Choroid plexus epithelial cell (primary cell): ENCODE measurements at regions not wholly inside any gene's neighbourhood (a gene's known extent, or its start where the extent isn't known, plus 50 kb on each side); places are given as distances from the start of the nearest gene placed in this dataset.

Experiments
- DNase-seq: peaks from one replicate; pipeline ENCODE4 v3.0.0-alpha.2; 2010; ENCODE audit warnings: low read depth
- H3K4me3 ChIP-seq: 2 replicates; pipeline ENCODE4 v1.5.1; 2011; ENCODE audit warnings: low read depth, mild to moderate bottlenecking, control low read depth, low read length, moderate library complexity
- CTCF ChIP-seq: conservative IDR thresholded peaks from 2 replicates; pipeline ENCODE4 v1.5.1; 2011; ENCODE audit warnings: low read depth, mild to moderate bottlenecking, control low read depth, inconsistent platforms, low read length, moderate library complexity

- peak; percentile 32 for DNase-seq
- no peak overlapping the region for H3K4me3 ChIP-seq
- TF ChIP-seq CTCF = no peak
These were observed 986.3 kb downstream of the TFAP2A start for GRCh38 chr6:9428421-9429172.

- no peak for TF ChIP-seq CTCF
- DNase-seq = no peak
- H3K4me3 ChIP-seq = no peak overlapping the region
These were observed 986.8 kb upstream of the SLC35B3 start for GRCh38 chr6:9422138-9422537.

DNA sequence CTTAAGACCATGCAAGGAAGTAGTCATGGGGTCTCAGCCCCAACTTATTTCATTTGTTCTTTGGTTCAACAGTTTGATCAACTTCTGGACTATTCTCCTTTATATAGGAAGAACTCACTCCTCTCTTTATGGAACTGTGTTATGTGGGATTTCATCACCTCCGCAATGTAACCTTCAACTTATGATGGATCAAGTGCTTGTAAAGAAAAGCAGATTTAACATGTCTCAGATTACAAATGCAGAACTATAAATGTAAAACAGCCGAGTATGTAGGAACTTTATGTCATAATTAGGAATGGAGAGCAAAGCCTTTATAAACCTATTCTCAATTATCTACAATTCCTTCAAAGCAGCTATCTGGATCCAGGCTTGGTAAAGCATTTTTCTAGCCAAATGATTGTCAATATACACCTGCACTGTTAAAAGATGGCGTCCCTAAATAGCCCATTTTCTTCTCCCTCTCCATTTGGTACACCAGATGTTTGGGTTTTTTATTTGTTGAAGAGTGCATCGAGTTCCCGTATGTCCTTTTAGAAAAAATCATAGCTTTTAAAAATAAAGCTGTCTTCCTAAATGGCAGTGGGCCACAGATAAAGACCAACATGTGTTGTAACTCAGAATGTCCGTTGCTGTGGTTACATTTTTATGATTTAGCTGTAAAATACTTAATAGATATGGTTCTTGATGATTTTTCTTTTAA is 985.1 kb upstream of the SLC35B3 start:
- no peak for DNase-seq
- H3K4me3 ChIP-seq = no peak overlapping the region
- TF ChIP-seq CTCF = no peak

DNA sequence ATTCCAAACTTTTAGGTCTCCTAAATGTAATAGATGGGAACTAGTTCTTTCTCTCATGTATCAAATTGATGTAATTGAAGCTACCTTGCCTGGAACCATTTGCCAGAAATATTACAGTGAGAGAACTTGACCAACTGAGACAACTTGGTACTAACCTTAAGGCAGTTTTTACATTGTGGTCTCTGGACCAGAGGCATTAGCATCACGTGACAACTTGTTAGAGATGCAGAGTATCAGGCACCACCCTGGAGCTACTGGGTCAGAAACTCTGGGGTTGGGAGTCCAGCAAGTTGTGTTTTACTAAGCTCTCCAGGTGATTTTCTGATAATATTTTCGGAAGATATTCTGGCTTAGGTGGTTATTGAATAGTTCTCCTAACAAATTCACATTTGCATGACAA is 982.1 kb upstream of the SLC35B3 start:
- DNase-seq = no peak
- no peak for TF ChIP-seq CTCF
- H3K4me3 ChIP-seq = no peak overlapping the region

DNA sequence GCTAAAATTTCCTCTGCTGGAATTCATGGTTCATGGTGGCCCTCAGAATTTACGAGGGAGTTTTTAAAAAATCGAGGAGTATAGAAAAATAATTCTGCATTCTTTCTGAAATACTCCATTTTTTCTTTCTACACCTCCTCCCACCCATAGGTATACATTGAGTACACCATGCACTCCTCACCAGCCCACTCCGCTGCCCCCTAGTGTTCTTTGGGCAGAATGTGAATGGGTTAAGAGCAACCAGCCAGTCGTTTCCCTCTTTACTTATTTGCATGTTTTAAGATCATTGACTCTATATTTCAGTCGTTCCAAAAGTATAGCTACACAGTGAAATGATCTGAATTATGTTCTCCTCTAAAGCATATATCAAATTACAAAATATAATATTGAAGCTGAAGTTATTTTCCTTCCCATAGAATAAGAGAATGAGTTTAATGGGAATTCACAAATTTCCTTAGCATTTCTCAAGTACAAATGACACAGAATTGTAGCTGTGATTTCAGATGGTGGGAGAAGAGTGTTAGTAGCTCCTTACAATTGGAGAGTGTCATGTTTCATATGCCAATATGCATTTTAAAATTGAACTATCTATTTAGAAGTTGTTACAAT is 977.7 kb upstream of the SLC35B3 start:
- no peak overlapping the region for H3K4me3 ChIP-seq
- TF ChIP-seq CTCF = peak; percentile 71
- peak; percentile 41 for DNase-seq

DNA sequence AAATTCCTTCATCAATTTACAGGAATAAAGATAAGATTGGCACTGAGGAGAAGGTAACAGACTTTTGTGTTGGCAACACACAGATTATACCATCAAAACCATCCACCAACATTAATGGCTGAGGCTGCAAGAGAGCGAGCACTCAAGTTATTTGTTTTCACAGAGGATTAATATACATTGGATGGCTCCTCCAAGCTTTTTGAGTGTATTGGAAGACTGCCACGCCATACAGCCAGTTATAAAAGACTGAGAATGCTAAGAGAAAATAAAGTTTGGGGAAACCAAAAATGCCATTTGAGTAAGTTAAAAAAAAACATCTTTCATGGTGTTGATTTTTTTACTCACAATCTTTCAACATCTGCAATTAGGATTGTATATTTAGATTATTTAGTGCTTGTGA is 973.8 kb upstream of the SLC35B3 start:
- TF ChIP-seq CTCF = no peak

More for the DNA sequence above, 973.8 kb upstream of the SLC35B3 start:
- no peak for DNase-seq
- H3K4me3 ChIP-seq = no peak overlapping the region
